GM20431 (cell line): ENCODE measurements at regions not wholly inside any gene's neighbourhood (a gene's known extent, or its start where the extent isn't known, plus 50 kb on each side); places are given as distances from the start of the nearest gene placed in this dataset.

Experiments used
- in situ Hi-C: fragments of 300-500 bp; cut with MseI, MboI; formaldehyde crosslinking; loops from one replicate; pipeline ENCODE4 v1.15.0; 2020; ENCODE audit warnings: low sequenced_read_pairs; ENCODE audit not compliant: unreplicated experiment

DNA sequence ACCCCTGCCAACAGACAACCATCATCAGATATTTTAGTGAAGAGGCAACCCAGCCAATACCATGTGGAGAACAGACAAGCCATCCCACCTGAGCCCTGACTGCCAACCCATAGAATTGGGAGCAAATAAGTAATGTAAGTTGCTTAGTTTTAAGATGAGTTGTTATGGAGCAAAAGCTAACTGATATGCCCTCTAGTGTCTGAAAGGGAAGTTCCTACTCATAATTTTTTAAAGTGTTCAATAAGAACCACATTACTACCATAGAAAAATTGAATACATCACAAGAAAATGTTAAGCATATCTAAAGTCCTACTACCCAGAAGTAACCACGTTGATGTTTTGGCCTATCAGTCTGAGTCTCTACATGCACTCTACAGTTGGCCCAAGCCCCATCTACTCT lies 50.8 kb upstream of the SLC36A4 start:
- in situ Hi-C loops = loop anchor here (25.0 kb wide), 1 partner anchor 289 kb away; the partner anchor contains the start of gene SMCO4

- in situ Hi-C loops = loop anchor here (25.0 kb wide), 1 partner anchor 288 kb away; the partner anchor contains the start of gene SMCO4
These were observed 51.8 kb upstream of the SLC36A4 start for GRCh38 chr11:93249459-93250220.

DNA sequence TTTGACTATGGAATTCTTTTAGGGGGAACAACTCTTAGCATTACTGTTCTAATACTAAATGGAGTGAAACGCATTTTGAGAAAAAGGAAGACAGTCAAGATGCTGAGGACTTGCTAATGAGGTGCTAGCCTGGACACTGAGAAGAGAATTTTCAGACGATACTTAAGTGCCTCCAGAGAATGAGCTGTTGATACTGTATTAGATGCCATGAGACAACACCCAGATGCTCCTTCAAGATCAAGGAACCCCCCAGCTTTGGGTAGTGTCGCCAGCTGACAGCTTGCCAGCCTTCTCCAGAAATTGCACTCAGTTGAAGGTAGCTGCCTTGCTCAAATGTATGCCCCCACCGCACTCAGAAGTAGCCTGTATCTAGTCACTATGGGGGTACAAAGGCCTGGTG lies 52.5 kb upstream of the SLC36A4 start:
- in situ Hi-C loops = no loop called here

- in situ Hi-C loops = no loop called here
These were observed 54.1 kb upstream of the SLC36A4 start for GRCh38 chr11:93251922-93252321.

DNA sequence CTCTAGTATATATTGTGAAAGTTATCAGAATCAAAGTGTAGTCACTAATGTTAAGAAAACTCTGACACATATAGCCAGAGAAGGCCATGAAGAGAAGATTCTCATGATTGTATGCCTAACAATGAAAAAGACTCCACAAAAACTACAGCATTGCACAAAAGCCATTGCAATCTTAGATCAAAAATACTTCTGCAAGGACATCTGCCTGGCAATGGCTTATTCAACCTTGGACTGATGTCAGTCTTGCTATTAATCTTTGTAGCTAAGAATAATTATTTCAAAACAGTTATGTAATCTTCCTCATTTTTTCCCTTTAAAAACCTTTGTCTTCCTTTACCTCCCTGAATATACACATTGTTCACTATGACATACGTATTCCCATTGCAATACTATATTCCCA lies 55.3 kb upstream of the SLC36A4 start:
- in situ Hi-C loops = no loop called here

DNA sequence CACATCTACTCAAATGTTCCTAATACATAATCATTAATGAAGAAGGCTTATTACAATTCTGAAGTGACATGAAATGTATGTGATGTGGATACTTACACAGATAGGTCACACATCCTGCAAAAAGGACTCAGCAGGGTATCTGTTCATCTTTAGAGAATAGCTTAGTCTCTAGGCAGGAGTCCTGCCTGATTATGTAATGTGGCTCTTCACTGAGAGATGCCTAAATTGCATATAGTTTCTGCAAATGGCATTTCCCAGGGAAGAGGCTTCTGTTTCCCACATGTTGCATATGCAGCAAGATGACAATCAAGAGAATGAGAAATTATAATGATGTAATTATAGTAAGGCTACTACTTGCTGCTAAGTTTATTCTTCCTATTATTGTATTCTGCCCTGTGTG lies 58.8 kb upstream of the SLC36A4 start:
- in situ Hi-C loops = no loop called here

GRCh38 chr11:93267383-93267782 lies 63.2 kb upstream of the DEUP1 start:
- in situ Hi-C loops = no loop called here

DNA sequence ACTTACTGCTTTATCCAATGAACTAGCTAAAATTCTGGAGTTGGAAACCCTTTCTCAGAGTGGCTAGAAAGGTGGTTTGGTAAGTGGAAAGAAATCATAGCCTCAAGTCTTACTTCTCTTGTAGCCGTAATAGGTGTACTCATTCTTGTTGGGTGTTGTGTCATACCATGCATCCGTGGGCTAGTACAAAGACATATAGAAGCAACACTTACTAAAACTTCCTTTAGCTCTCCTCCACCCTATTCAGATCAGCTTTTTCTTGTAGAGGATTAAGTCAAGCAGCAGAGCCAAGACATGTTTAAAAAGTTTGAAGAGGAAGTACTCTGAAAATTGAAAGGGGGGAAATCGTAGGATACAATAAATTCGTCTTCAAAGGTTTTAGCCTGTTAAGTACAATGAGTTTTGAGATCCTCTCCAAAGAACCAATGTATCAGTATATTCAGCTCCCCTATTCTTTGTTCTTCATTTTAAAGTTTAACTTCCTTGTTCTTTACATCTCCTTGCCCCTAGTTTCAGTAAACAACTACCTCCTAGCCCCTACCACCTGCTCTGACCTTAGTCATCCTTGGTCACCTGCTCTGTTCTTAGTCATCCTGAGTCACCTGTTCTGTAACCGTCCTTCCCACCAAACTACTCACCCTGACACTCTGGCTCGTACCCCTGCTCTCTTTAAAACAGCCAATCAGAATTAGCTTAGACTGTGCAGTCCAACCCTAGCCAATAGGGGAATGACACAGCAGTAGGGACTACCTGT lies 62.1 kb upstream of the DEUP1 start:
- in situ Hi-C loops = no loop called here

DNA sequence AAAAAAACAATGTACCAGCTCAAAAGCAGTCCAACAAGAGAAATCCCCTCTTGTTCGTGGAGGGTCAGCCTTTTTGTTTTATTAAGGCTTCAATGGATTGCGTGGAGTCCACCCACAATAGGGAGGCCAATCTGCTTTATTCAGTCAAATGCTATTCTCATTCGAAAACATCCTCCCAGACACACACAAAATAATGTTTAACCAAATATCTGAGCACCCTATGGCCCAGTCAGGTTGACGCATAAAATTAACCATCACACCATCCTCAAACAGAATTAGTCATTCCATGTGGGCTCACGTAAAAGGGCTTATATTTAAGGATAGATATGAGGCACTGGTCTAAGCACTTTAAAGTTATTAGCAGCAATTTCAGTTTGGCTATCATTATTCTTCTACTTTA lies 58.9 kb upstream of the DEUP1 start:
- in situ Hi-C loops = no loop called here

DNA sequence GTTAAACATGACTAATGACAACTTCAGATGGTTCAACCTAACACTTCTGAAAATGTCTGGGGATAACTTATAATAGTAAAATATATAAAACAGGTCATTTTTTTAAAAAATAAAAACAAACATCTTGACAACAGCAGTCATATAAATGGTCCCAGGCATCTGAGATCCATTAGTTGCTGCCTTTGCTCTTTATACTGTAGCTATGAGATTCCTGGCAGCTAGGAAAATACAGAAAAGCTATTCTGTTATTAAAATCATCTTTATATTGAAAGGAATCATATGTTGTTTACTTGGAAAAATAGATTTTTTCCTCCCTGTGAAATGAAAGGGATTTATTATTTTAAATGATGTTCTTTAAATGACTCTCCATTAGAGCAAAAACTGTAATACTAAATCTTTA lies 55.7 kb upstream of the DEUP1 start:
- in situ Hi-C loops = no loop called here

DNA sequence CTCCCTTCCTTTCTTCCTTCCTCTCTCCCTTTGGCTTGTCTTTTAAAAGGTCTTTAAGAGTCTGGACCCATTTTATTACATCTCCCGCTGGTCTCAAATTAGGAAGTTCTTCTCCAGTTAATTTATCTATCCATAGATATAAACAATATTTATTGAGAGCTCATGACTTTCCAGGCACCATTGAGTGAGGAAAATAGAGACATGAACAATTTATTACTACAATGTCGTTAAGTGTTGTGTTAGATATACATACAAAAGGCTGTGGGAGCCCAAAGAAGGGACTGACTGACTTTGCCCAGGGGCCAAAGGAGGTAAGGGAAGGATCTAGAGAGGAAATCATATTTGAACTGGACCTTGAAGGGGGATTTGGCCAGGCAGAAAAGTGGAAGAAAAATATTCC lies 51.6 kb upstream of the DEUP1 start:
- in situ Hi-C loops = no loop called here

DNA sequence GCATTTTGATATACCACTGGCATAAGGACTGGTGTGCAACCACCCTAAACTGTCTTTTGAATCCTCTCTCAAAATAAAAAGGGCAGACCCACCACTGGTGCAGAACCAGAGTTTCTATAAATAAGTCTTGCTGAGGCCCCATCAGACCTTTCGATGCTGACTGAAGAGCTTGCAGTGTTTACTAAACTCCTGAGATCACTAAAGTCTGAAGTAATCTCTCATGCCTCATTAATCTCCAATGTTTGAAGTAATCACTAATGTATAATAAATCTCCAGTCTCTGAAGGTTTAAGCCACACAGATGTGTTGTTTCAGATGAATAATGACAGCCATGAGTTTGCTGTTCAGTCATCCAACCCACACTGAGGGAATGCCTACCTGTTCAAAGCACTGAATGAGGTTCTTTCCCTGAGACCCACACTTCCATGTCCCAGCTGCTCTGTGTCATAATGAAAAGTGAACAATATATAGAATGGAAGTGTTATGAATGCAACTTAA lies 50.6 kb upstream of the DEUP1 start:
- in situ Hi-C loops = no loop called here
